PC-3 (cell line): ENCODE measurements at regions not wholly inside any gene's neighbourhood (a gene's known extent, or its start where the extent isn't known, plus 50 kb on each side); places are given as distances from the start of the nearest gene placed in this dataset.

Source experiments
- CTCF ChIP-seq: fragments of 300-600 bp; sonication (generic); conservative IDR thresholded peaks from 2 replicates; pipeline ENCODE4 v1.5.1; 2017; ENCODE audit warnings: antibody characterized with exemption, low read depth, mild to moderate bottlenecking, low read length
- EZH2 ChIP-seq: fragments of 300-600 bp; sonication (generic); IDR thresholded peaks from one replicate; pipeline ENCODE4 v1.6.1; 2017; ENCODE audit warnings: antibody characterized with exemption, mild to moderate bottlenecking, low read length; ENCODE audit not compliant: unreplicated experiment

- TF ChIP-seq CTCF, result no peak
- TF ChIP-seq EZH2, result no peak
Measured at GRCh38 chrX:110877326-110877725, 81.7 kb upstream of the CHRDL1 start.
